Activated naive CD8-positive, alpha-beta T cell treated with anti-CD3 and anti-CD28 coated beads, Interleukin-2, amount 10 ng/mL, durations not matched to agents 7 days and 5 days (primary cell): ENCODE measurements at regions not wholly inside any gene's neighbourhood (a gene's known extent, or its start where the extent isn't known, plus 50 kb on each side); places are given as distances from the start of the nearest gene placed in this dataset.

Experiments
- ATAC-seq: fragments of 150-1000 bp; cut with Tn5 transposase; one replicate; pipeline ENCODE4 v1.10.0; 2021; ENCODE audit warnings: low read depth, moderate library complexity
- POLR2A ChIA-PET: fragments of 350-600 bp; sonication (Branson Sonifier 250); formaldehyde crosslinking; loops from one replicate; lab custom pipeline; 2021; ENCODE audit warnings: antibody characterized with exemption; lab: Charles Lee
- DNase-seq: peaks from one replicate; pipeline ENCODE4 v3.0.0; 2021
- H3K27ac Mint-ChIP-seq: one replicate; pipeline ENCODE4 v1.8.0; 2022; ENCODE audit warnings: mild to moderate bottlenecking, mixed read lengths
- H3K27me3 Mint-ChIP-seq: one replicate; pipeline ENCODE4 v1.8.0; 2022; ENCODE audit warnings: mild to moderate bottlenecking, moderate library complexity, mixed read lengths
- H3K36me3 Mint-ChIP-seq: one replicate; pipeline ENCODE4 v1.8.0; 2021; ENCODE audit warnings: mild to moderate bottlenecking, mixed read lengths
- H3K4me1 Mint-ChIP-seq: one replicate; pipeline ENCODE4 v1.8.0; 2021; ENCODE audit warnings: mixed read lengths
- H3K4me3 Mint-ChIP-seq: one replicate; pipeline ENCODE4 v1.8.0; 2022; ENCODE audit warnings: mild to moderate bottlenecking, moderate library complexity, mixed read lengths
- H3K9me3 Mint-ChIP-seq: one replicate; pipeline ENCODE4 v1.8.0; 2021; ENCODE audit warnings: mixed read lengths

DNA sequence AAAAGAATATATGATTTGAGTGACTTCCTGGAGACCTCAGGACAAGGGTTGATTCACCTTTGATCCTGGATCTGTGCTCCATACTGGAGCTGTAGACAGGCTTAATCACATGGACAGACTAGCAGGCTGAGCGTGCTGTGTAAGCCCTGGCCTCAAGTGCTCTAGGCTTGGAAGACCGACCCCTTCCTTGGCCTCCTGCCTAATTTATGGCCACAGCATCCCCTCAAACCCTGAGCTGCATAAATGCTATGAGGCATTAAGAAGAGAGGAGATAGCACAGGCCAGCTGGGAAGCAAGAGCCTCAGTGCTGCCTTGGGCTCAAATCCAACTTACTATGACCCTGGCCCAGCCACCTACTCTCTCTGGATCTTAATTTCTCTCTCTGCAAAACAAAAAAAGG lies 385.1 kb downstream of the BUD13 start:
- ATAC-seq (no peak), DNase-seq (no peak)
- Mint-ChIP-seq H3K27me3 (no peaks in the 10 kb centered on the region), H3K4me3 (no peak overlapping the region), H3K9me3 (no peaks in the 10 kb centered on the region), H3K27ac (no peak overlapping the region), H3K4me1 (no peaks in the 10 kb centered on the region), H3K36me3 (no peaks in the 10 kb centered on the region)
- POLR2A ChIA-PET = no interaction called here

DNA sequence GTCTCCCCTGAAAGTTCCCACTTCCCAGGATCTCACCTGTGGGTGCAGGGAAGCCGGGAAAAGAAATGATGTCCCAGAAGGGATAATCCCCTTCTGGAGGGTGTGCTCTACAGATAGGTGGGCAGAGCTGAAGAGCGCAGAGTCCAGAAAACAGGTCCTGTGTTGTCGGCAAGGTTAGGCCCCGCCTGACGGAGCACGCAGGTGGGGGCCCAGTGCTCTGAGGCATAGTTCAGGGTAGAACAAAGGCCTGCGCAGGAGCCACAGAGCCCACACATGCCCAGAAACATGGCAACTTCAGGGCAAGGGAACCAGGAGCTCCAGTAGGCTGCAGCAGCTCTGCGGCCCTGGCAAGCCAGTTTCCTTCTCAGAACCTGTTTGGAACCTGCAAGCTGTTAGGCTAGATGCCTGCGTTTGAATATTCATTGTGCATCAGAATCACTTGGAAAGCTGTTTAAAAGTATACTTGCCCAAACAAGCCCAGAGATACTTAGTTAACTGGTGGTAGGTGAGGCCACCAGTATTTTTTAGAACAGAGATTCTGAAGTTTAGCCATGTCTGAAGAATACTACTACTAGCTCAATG lies 386.6 kb downstream of the BUD13 start:
- Mint-ChIP-seq H3K36me3 (no peaks in the 10 kb centered on the region), H3K27me3 (no peaks in the 10 kb centered on the region), H3K27ac (no peak overlapping the region), H3K9me3 (no peaks in the 10 kb centered on the region), H3K4me3 (no peak overlapping the region), H3K4me1 (no peaks in the 10 kb centered on the region)
- POLR2A ChIA-PET = no interaction called here
- DNase-seq (no peak), ATAC-seq (no peak)

DNA sequence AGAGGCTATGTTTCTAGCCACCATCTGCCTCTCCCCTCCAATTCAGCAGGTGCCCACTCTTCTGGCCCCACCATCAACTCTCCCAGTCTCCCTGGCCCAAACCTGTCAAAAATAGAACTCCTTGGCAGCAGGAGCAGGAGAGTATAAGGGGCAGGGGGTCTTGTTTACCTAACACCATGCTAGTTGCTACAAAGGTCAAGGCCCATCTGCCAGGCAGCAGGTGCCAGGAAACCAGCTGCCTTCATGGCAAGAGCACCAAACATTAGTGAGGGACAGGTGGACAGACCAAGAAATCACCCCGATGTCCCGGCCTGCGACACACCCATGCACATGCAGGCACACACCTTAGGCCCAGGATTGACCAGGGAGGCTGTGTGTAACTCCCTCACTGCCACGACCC lies 387.9 kb downstream of the BUD13 start:
- ATAC-seq (no peak), DNase-seq (no peak)
- H3K4me1 Mint-ChIP-seq = no peaks in the 10 kb centered on the region
- no peaks in the 10 kb centered on the region for H3K9me3 Mint-ChIP-seq
- H3K4me3 Mint-ChIP-seq = no peak overlapping the region
- no peak overlapping the region for H3K27ac Mint-ChIP-seq
- H3K36me3 Mint-ChIP-seq = no peaks in the 10 kb centered on the region
- peaks cover under 1% of the 10 kb centered on the region for H3K27me3 Mint-ChIP-seq
- POLR2A ChIA-PET = no interaction called here

DNA sequence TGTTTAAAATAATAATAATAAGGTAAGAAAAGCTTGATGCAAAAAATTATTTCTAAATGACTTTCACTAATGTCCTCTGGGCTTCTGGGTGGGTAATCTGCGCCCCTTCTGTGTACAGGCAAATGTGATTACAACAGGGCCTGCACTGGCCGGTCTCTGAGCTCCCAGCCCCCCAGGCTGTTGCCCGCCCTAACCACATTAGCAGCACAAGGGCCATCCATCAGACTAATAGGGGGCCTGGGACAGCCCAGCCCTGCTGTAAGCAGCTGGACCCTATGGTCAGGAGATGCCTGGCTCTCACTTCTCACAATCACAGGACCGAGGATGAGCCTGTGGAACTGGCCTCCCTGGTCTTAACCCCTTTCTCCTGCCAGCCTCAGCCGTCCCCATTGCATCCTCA lies 388.4 kb downstream of the BUD13 start:
- Mint-ChIP-seq H3K36me3 (no peaks in the 10 kb centered on the region), H3K27me3 (peaks cover 2% of the 10 kb centered on the region), H3K4me1 (no peaks in the 10 kb centered on the region), H3K4me3 (no peak overlapping the region), H3K27ac (no peak overlapping the region), H3K9me3 (no peaks in the 10 kb centered on the region)
- DNase-seq = no peak
- ATAC-seq = no peak
- POLR2A ChIA-PET = no interaction called here

DNA sequence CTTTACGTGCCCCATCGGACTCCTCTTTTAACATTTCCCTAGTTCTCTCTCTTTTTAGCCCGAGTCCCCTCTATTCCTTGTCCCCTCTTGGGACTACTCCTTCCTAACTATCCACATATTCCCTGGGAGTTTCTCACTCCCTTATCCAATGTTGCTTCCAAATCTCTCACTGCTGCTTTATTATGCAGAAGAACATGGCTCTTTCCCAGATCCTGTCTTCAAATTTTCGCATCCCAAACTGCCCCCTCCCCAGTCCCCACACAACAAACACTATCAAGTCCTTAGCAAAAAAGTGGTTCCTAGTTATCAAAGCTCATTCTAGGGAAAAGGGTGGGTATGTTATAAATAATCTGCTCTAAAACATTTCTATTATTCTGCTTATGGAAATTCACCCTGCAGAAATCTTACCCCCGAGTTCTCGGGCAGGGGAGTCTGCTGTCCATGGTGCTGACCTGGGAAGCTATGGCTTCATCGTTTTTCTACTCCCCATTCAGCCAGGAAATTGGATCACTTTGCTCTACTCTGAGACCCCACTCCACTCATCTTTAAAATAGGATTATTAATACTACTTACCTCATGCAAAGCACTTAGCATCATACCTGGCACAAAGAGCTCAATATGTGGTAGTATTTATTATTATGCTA lies 393.5 kb downstream of the BUD13 start:
- Mint-ChIP-seq H3K27ac (no peak overlapping the region), H3K27me3 (peaks cover 2% of the 10 kb centered on the region), H3K36me3 (no peaks in the 10 kb centered on the region), H3K4me1 (no peaks in the 10 kb centered on the region), H3K4me3 (no peak overlapping the region), H3K9me3 (no peaks in the 10 kb centered on the region)
- DNase-seq = peak; percentile 34
- no peak for ATAC-seq
- POLR2A ChIA-PET = no interaction called here

DNA sequence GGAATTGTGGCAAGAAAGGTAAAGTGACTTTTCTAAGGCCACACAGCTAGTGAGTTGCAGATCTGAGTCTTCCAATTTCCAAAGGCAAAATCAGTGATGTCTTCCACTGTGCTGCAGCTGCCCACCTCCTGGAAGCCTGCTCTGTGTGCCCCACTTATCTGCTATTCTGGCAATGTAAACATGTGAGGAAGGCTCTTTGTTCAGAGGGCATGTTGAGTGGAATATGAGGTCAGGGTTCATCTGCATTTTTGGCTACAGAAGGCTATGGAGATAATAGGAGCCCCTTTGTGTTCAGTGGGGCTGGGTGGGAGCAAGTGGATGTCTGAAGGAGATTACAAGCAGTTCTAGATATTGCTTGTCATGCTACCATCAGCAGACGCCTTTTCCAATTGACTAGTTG lies 396.2 kb downstream of the BUD13 start:
- ATAC-seq (no peak), DNase-seq (no peak)
- POLR2A ChIA-PET = no interaction called here
- no peak overlapping the region for H3K27ac Mint-ChIP-seq
- H3K9me3 Mint-ChIP-seq = no peaks in the 10 kb centered on the region
- H3K4me1 Mint-ChIP-seq = no peaks in the 10 kb centered on the region
- H3K4me3 Mint-ChIP-seq = no peak overlapping the region
- no peaks in the 10 kb centered on the region for H3K36me3 Mint-ChIP-seq
- H3K27me3 Mint-ChIP-seq = peaks cover 2% of the 10 kb centered on the region

DNA sequence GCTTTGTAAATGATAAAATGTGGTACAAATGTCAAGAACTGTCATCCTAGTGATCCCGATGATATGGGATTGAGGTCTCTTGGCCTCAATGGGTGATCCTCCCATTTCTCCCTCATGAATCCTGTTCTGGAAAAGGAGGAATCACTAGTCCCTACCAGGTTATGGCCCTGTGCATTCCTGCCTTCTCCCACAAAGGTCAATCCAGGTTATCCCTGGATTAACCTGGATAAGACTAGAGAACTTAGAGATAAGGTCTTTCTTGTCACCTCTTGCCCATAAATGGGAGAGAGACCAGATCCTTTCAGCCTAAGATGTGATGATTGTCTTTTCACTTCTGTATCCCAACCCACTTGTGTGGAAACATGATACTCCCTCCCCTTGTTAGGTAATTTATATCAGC lies 396.7 kb downstream of the BUD13 start:
- no peak for ATAC-seq
- no peaks in the 10 kb centered on the region for H3K36me3 Mint-ChIP-seq
- POLR2A ChIA-PET = no interaction called here
- no peak overlapping the region for H3K27ac Mint-ChIP-seq
- no peak for DNase-seq
- H3K4me3 Mint-ChIP-seq = no peak overlapping the region
- H3K9me3 Mint-ChIP-seq = no peaks in the 10 kb centered on the region
- H3K4me1 Mint-ChIP-seq = no peaks in the 10 kb centered on the region
- H3K27me3 Mint-ChIP-seq = peaks cover 2% of the 10 kb centered on the region

DNA sequence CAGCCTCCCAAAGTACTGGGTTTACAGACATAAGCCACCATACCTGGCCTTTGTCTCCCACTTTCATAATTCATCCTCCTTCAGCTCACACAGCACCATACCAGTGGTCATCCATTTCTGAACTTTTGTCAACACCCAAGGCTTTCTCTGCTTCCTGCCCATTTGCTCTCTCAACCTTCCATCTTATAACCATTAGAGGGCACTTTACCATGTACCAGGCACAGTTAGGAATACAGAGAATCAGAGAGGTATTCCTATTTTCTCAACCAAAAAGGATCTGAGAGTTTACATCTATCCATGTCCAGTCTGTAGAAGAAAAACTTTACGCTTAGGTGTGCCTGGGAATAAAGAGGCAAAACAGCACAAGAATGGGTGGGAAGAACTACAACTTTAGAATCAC lies 397.6 kb downstream of the BUD13 start:
- no peaks in the 10 kb centered on the region for H3K36me3 Mint-ChIP-seq
- POLR2A ChIA-PET = no interaction called here
- H3K27ac Mint-ChIP-seq = no peak overlapping the region
- H3K9me3 Mint-ChIP-seq = no peaks in the 10 kb centered on the region
- no peak for ATAC-seq
- H3K4me1 Mint-ChIP-seq = no peaks in the 10 kb centered on the region
- no peak overlapping the region for H3K4me3 Mint-ChIP-seq
- no peak for DNase-seq
- H3K27me3 Mint-ChIP-seq = peaks cover 2% of the 10 kb centered on the region

DNA sequence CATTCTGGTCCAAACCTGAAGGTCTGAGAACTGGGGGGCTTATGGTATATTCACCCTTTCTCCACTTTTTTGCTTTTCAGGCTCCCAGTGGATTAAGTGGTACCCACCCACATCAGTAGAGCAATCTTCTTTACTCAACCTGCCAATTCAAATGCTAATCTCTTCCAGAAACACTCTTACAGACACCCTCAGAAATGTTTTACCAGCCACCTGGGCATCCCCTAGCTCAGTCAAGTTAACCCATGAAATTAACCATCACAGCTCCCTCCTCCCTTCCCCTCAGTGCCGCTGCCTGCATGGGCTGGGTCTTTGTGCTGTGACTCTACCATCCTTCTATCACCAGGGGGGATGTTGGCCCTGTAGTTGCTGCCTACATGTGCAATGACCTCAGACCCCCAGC lies 398.7 kb downstream of the BUD13 start:
- Mint-ChIP-seq H3K27ac (no peak overlapping the region), H3K4me3 (no peak overlapping the region)
- POLR2A ChIA-PET = no interaction called here

DNA sequence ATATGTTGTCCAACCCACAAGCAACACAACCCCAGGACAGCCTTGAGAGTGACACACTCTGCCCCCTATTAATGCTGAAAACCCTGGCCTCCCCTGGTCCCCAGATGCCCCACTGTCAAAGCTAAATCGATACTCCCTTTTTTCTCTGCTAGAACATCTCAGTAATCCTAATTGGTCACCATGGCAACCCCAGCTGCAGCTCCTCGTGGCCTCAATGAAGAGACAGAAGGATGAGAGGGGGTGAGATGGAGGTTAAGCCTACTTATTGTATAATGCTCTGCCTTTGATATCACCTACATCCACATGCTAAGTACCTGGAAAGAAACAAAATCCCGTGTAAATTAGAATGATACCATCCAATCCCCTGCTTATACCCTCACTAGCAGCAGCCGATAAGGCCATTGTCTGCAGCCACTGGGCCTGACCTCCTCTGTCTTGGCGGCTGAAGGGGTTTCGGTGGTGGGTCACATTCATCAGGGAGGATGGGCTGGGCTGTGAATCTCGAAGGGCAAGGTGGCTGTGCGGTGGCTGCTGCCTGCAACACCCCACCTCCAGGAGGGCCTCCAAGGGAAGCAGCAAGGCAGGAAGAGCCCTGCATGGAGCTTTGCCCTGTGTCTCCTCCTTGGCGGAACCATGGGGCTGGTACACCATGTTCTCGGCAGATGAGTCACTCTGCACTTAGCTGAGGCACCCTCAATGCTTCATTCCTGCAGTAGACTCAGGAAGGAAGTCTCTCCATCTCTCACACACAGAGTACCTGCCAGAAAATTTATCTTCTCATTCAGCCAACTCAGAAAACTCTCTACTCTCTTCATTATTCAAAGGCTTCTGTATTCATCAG lies 399.5 kb downstream of the BUD13 start:
- no peak for DNase-seq
- POLR2A ChIA-PET = no interaction called here
- no peaks in the 10 kb centered on the region for H3K9me3 Mint-ChIP-seq
- no peaks in the 10 kb centered on the region for H3K36me3 Mint-ChIP-seq
- H3K27ac Mint-ChIP-seq = no peak overlapping the region
- H3K4me1 Mint-ChIP-seq = no peaks in the 10 kb centered on the region
- ATAC-seq = no peak
- no peaks in the 10 kb centered on the region for H3K27me3 Mint-ChIP-seq
- H3K4me3 Mint-ChIP-seq = no peak overlapping the region

More for the DNA sequence above, 398.7 kb downstream of the BUD13 start:
- ATAC-seq (no peak), DNase-seq (no peak)
- Mint-ChIP-seq H3K27me3 (no peaks in the 10 kb centered on the region), H3K9me3 (no peaks in the 10 kb centered on the region), H3K36me3 (no peaks in the 10 kb centered on the region), H3K4me1 (no peaks in the 10 kb centered on the region)

DNA sequence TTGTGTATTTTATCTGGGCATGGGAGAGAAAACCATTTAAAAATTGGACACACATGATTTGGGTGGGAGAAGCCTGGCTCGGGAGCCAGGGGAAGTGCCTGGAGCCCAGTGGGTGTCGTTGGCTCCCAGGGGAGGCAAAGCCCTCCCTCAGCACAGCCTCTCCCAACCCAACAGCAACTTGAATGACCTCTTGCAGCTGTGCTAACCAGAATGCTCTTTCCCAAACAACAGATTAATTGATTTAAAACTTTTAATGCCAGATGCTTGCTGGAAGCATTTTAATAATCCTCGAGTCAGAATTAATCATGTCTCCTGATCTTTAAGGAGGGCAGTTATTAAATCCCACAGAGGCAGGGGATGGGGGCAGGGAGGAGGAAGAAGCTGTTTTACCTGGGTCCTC lies 401.6 kb downstream of the BUD13 start:
- H3K9me3 Mint-ChIP-seq = no peaks in the 10 kb centered on the region
- peaks cover 4% of the 10 kb centered on the region for H3K27me3 Mint-ChIP-seq
- H3K4me1 Mint-ChIP-seq = no peaks in the 10 kb centered on the region

DNA sequence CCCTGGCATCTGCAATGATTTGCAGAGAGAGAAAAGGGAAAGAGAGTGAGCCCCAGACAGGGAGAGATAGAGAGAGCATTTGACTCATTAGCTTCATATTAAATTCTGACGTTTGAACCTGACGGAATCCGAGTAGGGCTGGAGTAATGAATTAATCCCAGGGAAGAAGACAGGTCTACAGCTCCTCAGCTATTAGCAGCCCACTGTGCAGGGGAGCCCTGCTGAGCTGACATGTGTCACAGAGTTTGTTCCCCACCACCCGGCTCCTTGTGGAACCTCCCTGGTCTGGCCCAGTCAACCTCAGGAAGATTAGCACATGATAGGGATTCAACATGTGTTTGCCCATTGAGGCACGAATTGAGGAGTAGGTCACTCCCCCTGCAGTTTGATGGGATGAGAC lies 404.0 kb downstream of the BUD13 start:
- H3K27ac Mint-ChIP-seq = no peak overlapping the region
- no peak for DNase-seq
- H3K4me3 Mint-ChIP-seq = no peak overlapping the region
- no peak for ATAC-seq
- POLR2A ChIA-PET = no interaction called here
- no peaks in the 10 kb centered on the region for H3K36me3 Mint-ChIP-seq
- peaks cover 4% of the 10 kb centered on the region for H3K27me3 Mint-ChIP-seq
- H3K4me1 Mint-ChIP-seq = no peaks in the 10 kb centered on the region
- H3K9me3 Mint-ChIP-seq = no peaks in the 10 kb centered on the region

More for the DNA sequence above, 401.6 kb downstream of the BUD13 start:
- no peak overlapping the region for H3K27ac Mint-ChIP-seq
- H3K4me3 Mint-ChIP-seq = no peak overlapping the region
- ATAC-seq = no peak
- no peaks in the 10 kb centered on the region for H3K36me3 Mint-ChIP-seq
- no peak for DNase-seq
- POLR2A ChIA-PET = no interaction called here

DNA sequence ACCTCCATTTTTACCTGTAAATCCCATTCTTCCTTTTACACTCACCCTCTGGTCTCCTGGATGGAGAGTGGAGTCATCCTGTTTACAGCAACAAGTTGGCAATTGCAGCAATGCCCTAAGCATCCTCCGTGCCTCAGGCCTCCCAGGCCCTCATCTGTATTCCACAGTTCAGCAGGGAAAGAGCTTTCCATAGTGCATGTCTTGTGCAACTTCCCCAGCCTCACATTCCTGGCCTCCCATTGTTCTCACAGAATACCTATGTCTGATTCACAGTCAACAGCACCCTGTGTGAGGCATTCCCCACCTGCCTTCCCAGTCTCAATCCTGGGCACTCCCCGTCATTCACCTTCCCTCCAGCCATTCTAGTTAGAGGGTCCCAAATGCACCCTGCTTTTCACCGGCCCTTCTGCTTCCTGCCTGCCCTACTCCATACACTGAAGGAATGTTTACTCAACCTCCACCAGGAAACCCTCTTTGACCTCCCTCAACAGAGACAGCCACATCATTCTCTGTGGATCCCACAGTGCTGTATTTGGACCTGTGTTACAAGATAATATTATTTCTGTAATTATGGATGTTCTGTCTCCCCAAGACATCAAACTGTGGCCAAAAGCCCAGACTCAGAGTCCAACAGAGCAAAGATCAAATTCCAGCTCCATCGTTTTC lies 405.7 kb downstream of the BUD13 start:
- Mint-ChIP-seq H3K4me3 (no peak overlapping the region), H3K9me3 (no peaks in the 10 kb centered on the region), H3K4me1 (no peaks in the 10 kb centered on the region), H3K27me3 (peaks cover 4% of the 10 kb centered on the region), H3K27ac (no peak overlapping the region), H3K36me3 (no peaks in the 10 kb centered on the region)
- ATAC-seq (no peak), DNase-seq (no peak)
- POLR2A ChIA-PET = no interaction called here
